ENCODE measurements at regions not wholly inside any gene's neighbourhood (a gene's known extent, or its start where the extent isn't known, plus 50 kb on each side); places are given as distances from the start of the nearest gene placed in this dataset.

GRCh38 chr2:33873076-33873605 lies 274.0 kb upstream of the FAM98A start:
- no peak for DNase-seq (ENCODE audit: low spot score)

GRCh38 chr2:33859811-33860461 lies 260.8 kb upstream of the FAM98A start:
- DNase-seq (ENCODE audit: low spot score) = peak; percentile 13

- no peak for DNase-seq (ENCODE audit: low spot score)
Measured at GRCh38 chr2:33859176-33859575, 260.1 kb upstream of the FAM98A start.

- no peak for DNase-seq (ENCODE audit: low spot score)
Measured at GRCh38 chr2:33848486-33848885, 249.4 kb upstream of the FAM98A start.

GRCh38 chr2:33839791-33840190 lies 240.7 kb upstream of the FAM98A start:
- no peak for DNase-seq (ENCODE audit: low spot score)

- no peak for DNase-seq (ENCODE audit: low spot score)
Measured at GRCh38 chr2:33836628-33837027, 237.5 kb upstream of the FAM98A start.

- no peak for DNase-seq (ENCODE audit: low spot score)
Measured at GRCh38 chr2:33835911-33836310, 236.8 kb upstream of the FAM98A start.

GRCh38 chr2:33822964-33823363 lies 223.9 kb upstream of the FAM98A start:
- no peak for DNase-seq (ENCODE audit: low spot score)

- DNase-seq (ENCODE audit: low spot score) = no peak
Measured at GRCh38 chr2:33812707-33813106, 213.6 kb upstream of the FAM98A start.

- no peak for DNase-seq (ENCODE audit: low spot score)
Measured at GRCh38 chr2:33810046-33810835, 211.1 kb upstream of the FAM98A start.

GRCh38 chr2:33806041-33806440 lies 206.9 kb upstream of the FAM98A start:
- DNase-seq (ENCODE audit: low spot score) = no peak

- DNase-seq (ENCODE audit: low spot score) = no peak
Measured at GRCh38 chr2:33804155-33804554, 205.1 kb upstream of the FAM98A start.

GRCh38 chr2:33796511-33796910 lies 197.4 kb upstream of the FAM98A start:
- no peak for DNase-seq (ENCODE audit: low spot score)

GRCh38 chr2:33791625-33792024 lies 192.5 kb upstream of the FAM98A start:
- no peak for DNase-seq (ENCODE audit: low spot score)

- no peak for DNase-seq (ENCODE audit: low spot score)
Measured at GRCh38 chr2:33788044-33788443, 188.9 kb upstream of the FAM98A start.

- no peak for DNase-seq (ENCODE audit: low spot score)
Measured at GRCh38 chr2:33786881-33787280, 187.8 kb upstream of the FAM98A start.

GRCh38 chr2:33785201-33786106 lies 186.4 kb upstream of the FAM98A start:
- peak; percentile 24 for DNase-seq (ENCODE audit: low spot score)

- DNase-seq (ENCODE audit: low spot score) = no peak
Measured at GRCh38 chr2:33784488-33784887, 185.4 kb upstream of the FAM98A start.

GRCh38 chr2:33782395-33783230 lies 183.5 kb upstream of the FAM98A start:
- peak; percentile 24 for DNase-seq (ENCODE audit: low spot score)

GRCh38 chr2:33777786-33778185 lies 178.7 kb upstream of the FAM98A start:
- no peak for DNase-seq (ENCODE audit: low spot score)

- DNase-seq (ENCODE audit: low spot score) = no peak
Measured at GRCh38 chr2:33775306-33775705, 176.2 kb upstream of the FAM98A start.
